ENCODE measurements at regions not wholly inside any gene's neighbourhood (a gene's known extent, or its start where the extent isn't known, plus 50 kb on each side); places are given as distances from the start of the nearest gene placed in this dataset.

DNA sequence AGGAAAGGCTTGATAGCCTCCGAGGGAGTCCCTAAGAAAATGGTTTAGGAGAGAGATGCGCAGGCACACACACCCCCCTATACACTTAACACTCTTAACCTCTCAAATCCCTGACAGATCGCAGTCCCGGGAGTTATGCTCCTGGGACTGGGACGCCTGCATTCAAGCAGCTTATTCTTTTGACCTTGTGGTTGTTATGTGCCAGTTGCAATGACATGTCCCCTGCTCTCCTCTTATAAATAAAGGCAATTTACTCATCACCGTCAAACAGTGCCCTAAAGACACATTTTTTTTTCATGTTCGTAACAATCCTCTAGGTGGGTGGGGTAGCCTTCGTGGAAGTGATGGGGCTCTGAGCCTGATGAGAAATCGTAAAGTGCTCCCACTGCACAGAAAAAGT lies 162.2 kb downstream of the LRRC30 start (continued):
- TF ChIP-seq, protein P1, sequence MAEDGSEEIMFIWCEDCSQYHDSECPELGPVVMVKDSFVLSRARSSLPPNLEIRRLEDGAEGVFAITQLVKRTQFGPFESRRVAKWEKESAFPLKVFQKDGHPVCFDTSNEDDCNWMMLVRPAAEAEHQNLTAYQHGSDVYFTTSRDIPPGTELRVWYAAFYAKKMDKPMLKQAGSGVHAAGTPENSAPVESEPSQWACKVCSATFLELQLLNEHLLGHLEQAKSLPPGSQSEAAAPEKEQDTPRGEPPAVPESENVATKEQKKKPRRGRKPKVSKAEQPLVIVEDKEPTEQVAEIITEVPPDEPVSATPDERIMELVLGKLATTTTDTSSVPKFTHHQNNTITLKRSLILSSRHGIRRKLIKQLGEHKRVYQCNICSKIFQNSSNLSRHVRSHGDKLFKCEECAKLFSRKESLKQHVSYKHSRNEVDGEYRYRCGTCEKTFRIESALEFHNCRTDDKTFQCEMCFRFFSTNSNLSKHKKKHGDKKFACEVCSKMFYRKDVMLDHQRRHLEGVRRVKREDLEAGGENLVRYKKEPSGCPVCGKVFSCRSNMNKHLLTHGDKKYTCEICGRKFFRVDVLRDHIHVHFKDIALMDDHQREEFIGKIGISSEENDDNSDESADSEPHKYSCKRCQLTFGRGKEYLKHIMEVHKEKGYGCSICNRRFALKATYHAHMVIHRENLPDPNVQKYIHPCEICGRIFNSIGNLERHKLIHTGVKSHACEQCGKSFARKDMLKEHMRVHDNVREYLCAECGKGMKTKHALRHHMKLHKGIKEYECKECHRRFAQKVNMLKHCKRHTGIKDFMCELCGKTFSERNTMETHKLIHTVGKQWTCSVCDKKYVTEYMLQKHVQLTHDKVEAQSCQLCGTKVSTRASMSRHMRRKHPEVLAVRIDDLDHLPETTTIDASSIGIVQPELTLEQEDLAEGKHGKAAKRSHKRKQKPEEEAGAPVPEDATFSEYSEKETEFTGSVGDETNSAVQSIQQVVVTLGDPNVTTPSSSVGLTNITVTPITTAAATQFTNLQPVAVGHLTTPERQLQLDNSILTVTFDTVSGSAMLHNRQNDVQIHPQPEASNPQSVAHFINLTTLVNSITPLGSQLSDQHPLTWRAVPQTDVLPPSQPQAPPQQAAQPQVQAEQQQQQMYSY (CRISPR knock-in tag; IDR thresholded peaks at IDR 0.05): no peak
- TF ChIP-seq, protein P2, sequence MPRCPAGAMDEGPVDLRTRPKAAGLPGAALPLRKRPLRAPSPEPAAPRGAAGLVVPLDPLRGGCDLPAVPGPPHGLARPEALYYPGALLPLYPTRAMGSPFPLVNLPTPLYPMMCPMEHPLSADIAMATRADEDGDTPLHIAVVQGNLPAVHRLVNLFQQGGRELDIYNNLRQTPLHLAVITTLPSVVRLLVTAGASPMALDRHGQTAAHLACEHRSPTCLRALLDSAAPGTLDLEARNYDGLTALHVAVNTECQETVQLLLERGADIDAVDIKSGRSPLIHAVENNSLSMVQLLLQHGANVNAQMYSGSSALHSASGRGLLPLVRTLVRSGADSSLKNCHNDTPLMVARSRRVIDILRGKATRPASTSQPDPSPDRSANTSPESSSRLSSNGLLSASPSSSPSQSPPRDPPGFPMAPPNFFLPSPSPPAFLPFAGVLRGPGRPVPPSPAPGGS (IDR thresholded peaks at IDR 0.05; ENCODE audit: borderline replicate concordance, insufficient read depth, low read depth, low read length, poor library complexity, severe bottlenecking): no peak
- TF ChIP-seq IKZF2 (IDR thresholded peaks at IDR 0.05) (no peak), SMAD5 (IDR thresholded peaks at IDR 0.05; ENCODE audit: low read depth) (no peak), EZH2 (IDR thresholded peaks at IDR 0.05; ENCODE audit: borderline replicate concordance, control insufficient read depth, low read depth, low read length) (no peak), SUPT20H (IDR thresholded peaks at IDR 0.05; ENCODE audit: borderline replicate concordance, control insufficient read depth, low read depth, low read length) (no peak)
- TF ChIP-seq, protein P3, sequence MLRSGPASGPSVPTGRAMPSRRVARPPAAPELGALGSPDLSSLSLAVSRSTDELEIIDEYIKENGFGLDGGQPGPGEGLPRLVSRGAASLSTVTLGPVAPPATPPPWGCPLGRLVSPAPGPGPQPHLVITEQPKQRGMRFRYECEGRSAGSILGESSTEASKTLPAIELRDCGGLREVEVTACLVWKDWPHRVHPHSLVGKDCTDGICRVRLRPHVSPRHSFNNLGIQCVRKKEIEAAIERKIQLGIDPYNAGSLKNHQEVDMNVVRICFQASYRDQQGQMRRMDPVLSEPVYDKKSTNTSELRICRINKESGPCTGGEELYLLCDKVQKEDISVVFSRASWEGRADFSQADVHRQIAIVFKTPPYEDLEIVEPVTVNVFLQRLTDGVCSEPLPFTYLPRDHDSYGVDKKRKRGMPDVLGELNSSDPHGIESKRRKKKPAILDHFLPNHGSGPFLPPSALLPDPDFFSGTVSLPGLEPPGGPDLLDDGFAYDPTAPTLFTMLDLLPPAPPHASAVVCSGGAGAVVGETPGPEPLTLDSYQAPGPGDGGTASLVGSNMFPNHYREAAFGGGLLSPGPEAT (IDR thresholded peaks at IDR 0.05; ENCODE audit: low read depth): no peak
